ENCODE measurements at regions not wholly inside any gene's neighbourhood (a gene's known extent, or its start where the extent isn't known, plus 50 kb on each side); places are given as distances from the start of the nearest gene placed in this dataset.

DNA sequence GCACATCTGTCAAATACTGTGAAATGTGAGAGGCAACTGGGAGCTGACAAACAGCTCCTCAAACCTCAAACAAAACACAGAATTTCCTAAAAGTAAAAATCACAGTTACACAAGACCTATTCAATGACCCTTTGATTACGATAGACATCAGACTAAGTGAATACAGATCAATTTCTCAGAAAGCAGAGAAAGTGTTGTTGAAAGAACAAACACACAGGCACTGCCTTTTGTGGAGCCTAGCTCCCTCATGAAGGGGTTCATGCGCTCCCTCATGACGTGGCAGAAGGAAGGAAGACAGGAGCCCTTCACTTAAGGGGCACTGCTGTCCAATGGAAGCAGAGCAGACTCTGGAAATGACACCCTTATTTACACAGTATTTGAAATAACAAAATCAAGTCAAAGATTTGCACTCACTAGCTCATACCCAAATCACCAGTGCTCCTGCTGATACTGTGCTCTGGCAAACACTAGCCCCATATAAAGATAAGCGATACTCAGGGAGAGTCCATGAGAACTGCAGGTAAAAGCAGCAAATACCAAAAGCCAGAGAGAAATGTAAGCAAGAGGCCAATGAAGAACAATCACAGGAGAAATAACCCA, 144.9 kb downstream of the KLF12 start:
- TF ChIP-seq POLR2AphosphoS5 (IDR thresholded peaks at IDR 0.05; ENCODE audit: borderline replicate concordance, low read depth, low read length) = no peak
- TF ChIP-seq EZH2 (IDR thresholded peaks at IDR 0.05) = no peak
- no peak for TF ChIP-seq FOXP2 (optimal IDR thresholded peaks at IDR 0.05; ENCODE audit: control extremely low read depth, extremely low read length, insufficient read depth)

Measured in SK-N-MC (cell line).